H9 (cell line): ENCODE measurements at regions not wholly inside any gene's neighbourhood (a gene's known extent, or its start where the extent isn't known, plus 50 kb on each side); places are given as distances from the start of the nearest gene placed in this dataset.

Source experiments
- DNase-seq: peaks from one replicate; pipeline ENCODE4 v3.0.0-alpha.2; 2017
- H2AFZ ChIP-seq: one replicate; pipeline ENCODE4 v1.6.1; 2013; ENCODE audit warnings: mild to moderate bottlenecking, low read length, control low read depth, moderate library complexity
- H2AK5ac ChIP-seq: 2 replicates; pipeline ENCODE4 v1.6.1; 2013; ENCODE audit warnings: low read length, control low read depth, mixed read lengths; ENCODE audit not compliant: insufficient read length
- H2BK120ac ChIP-seq: one replicate; pipeline ENCODE4 v1.6.1; 2013; ENCODE audit warnings: low read depth, mild to moderate bottlenecking, low read length, control low read depth, inconsistent platforms; ENCODE audit not compliant: poor library complexity, severe bottlenecking
- H2BK12ac ChIP-seq: 2 replicates; pipeline ENCODE4 v1.6.1; 2013; ENCODE audit warnings: low read length, control low read depth, mixed read lengths, low read depth; ENCODE audit not compliant: insufficient read length
- H2BK15ac ChIP-seq: 2 replicates; pipeline ENCODE4 v1.6.1; 2013; ENCODE audit warnings: low read depth, low read length, control low read depth
- H2BK20ac ChIP-seq: one replicate; pipeline ENCODE4 v1.6.1; 2013; ENCODE audit warnings: low read depth, mild to moderate bottlenecking, low read length, control low read depth, inconsistent platforms; ENCODE audit not compliant: poor library complexity, severe bottlenecking
- H2BK5ac ChIP-seq: 2 replicates; pipeline ENCODE4 v1.6.1; 2013; ENCODE audit warnings: low read length, control low read depth, mixed read lengths; ENCODE audit not compliant: insufficient read length
- H3K14ac ChIP-seq: 2 replicates; pipeline ENCODE4 v1.6.1; 2013; ENCODE audit warnings: low read length, control low read depth; ENCODE audit not compliant: insufficient read depth
- H3K18ac ChIP-seq: 2 replicates; pipeline ENCODE4 v1.6.1; 2013; ENCODE audit warnings: low read depth, mild to moderate bottlenecking, mixed read lengths, low read length, control low read depth; ENCODE audit not compliant: insufficient read length
- H3K23ac ChIP-seq: 2 replicates; pipeline ENCODE4 v1.6.1; 2013; ENCODE audit warnings: low read length, control low read depth, mixed read lengths, low read depth; ENCODE audit not compliant: insufficient read length
- H3K23me2 ChIP-seq: 2 replicates; pipeline ENCODE4 v1.6.1; 2013; ENCODE audit warnings: low read depth, mild to moderate bottlenecking, mixed read lengths, low read length, control low read depth; ENCODE audit not compliant: insufficient read length, poor library complexity, severe bottlenecking
- H3K27ac ChIP-seq: 2 replicates; pipeline ENCODE4 v1.5.1; 2013; ENCODE audit warnings: low read length, control low read depth, mixed read lengths, low read depth; ENCODE audit not compliant: insufficient read length
- H3K27me3 ChIP-seq: 2 replicates; pipeline ENCODE4 v1.6.1; 2013; ENCODE audit warnings: low read length, control low read depth, inconsistent platforms; ENCODE audit not compliant: insufficient read depth
- H3K4ac ChIP-seq: 2 replicates; pipeline ENCODE4 v1.6.1; 2013; ENCODE audit warnings: low read depth, mild to moderate bottlenecking, control low read depth, inconsistent platforms, low read length, moderate library complexity
- H3K4me1 ChIP-seq: 2 replicates; pipeline ENCODE4 v1.6.1; 2013; ENCODE audit warnings: low read length, control low read depth, inconsistent platforms; ENCODE audit not compliant: insufficient read depth
- H3K4me2 ChIP-seq: 2 replicates; pipeline ENCODE4 v1.6.1; 2013; ENCODE audit warnings: low read length, control low read depth, mixed read lengths; ENCODE audit not compliant: insufficient read length, insufficient read depth
- H3K56ac ChIP-seq: 2 replicates; pipeline ENCODE4 v1.6.1; 2013; ENCODE audit warnings: low read depth, mild to moderate bottlenecking, mixed read lengths, low read length, control low read depth; ENCODE audit not compliant: insufficient read length
- H3K79me1 ChIP-seq: 2 replicates; pipeline ENCODE4 v1.6.1; 2013; ENCODE audit warnings: low read depth, mild to moderate bottlenecking, moderate library complexity, low read length, control low read depth, inconsistent platforms; ENCODE audit not compliant: insufficient read depth, poor library complexity, severe bottlenecking
- H3K79me2 ChIP-seq: 2 replicates; pipeline ENCODE4 v1.6.1; 2013; ENCODE audit warnings: low read length, control low read depth, inconsistent platforms; ENCODE audit not compliant: insufficient read depth
- H3K9ac ChIP-seq: 2 replicates; pipeline ENCODE4 v1.6.1; 2013; ENCODE audit warnings: low read length, control low read depth, mixed read lengths; ENCODE audit not compliant: insufficient read length; ENCODE audit errors: extremely low read depth
- H3K9me3 ChIP-seq: one replicate; pipeline ENCODE4 v1.6.1; 2013; ENCODE audit warnings: low read depth, low read length, inconsistent platforms; ENCODE audit not compliant: control insufficient read depth
- H3T11ph ChIP-seq: one replicate; pipeline ENCODE4 v1.6.1; 2013; ENCODE audit warnings: mild to moderate bottlenecking, low read length, control low read depth, inconsistent platforms
- H4K20me1 ChIP-seq: one replicate; pipeline ENCODE4 v1.6.1; 2013; ENCODE audit not compliant: control insufficient read depth, insufficient read length, insufficient read depth
- H4K5ac ChIP-seq: 2 replicates; pipeline ENCODE4 v1.6.1; 2013; ENCODE audit warnings: low read depth, mild to moderate bottlenecking, mixed read lengths, low read length, control low read depth; ENCODE audit not compliant: insufficient read length
- H4K8ac ChIP-seq: replicated peaks from 2 replicates; pipeline ENCODE4 v1.6.1; 2013; ENCODE audit warnings: low read length, control low read depth, mixed read lengths, low read depth; ENCODE audit not compliant: insufficient read length
- H4K91ac ChIP-seq: 2 replicates; pipeline ENCODE4 v1.6.1; 2013; ENCODE audit warnings: low read depth, mild to moderate bottlenecking, moderate library complexity, mixed read lengths, low read length, control low read depth; ENCODE audit not compliant: insufficient read length
- H3K27ac Mint-ChIP-seq, 3 experiments: 2 replicates in 2 of 3; 3 replicates in 1 of 3; pipeline ENCODE4 v1.8.0; 2020 to 2021; ENCODE audit warnings: mixed read lengths in 3 of 3, mild to moderate bottlenecking in 1 of 3, moderate library complexity in 1 of 3
- H3K27me3 Mint-ChIP-seq: 2 replicates; pipeline ENCODE4 v1.8.0; 2021; ENCODE audit warnings: low read depth, mild to moderate bottlenecking, moderate library complexity, mixed read lengths
- H3K36me3 Mint-ChIP-seq, 3 experiments: 2 replicates in 2 of 3; 3 replicates in 1 of 3; pipeline ENCODE4 v1.8.0; 2020 to 2021; ENCODE audit warnings: low read depth in 3 of 3, mixed read lengths in 3 of 3; ENCODE audit not compliant: insufficient read depth in 1 of 3
- H3K4me1 Mint-ChIP-seq, 2 experiments: 2 replicates each; pipeline ENCODE4 v1.8.0; 2020; ENCODE audit warnings: mixed read lengths in 2 of 2
- H3K4me3 Mint-ChIP-seq, 2 experiments: 2 replicates in 1 of 2; 3 replicates in 1 of 2; pipeline ENCODE4 v1.8.0; 2020 to 2021; ENCODE audit warnings: mild to moderate bottlenecking in 2 of 2, mixed read lengths in 2 of 2, moderate library complexity in 1 of 2
- H3K9me3 Mint-ChIP-seq, 2 experiments: 2 replicates in 1 of 2; 3 replicates in 1 of 2; pipeline ENCODE4 v1.8.0; 2020; ENCODE audit warnings: mild to moderate bottlenecking in 2 of 2, mixed read lengths in 2 of 2, moderate library complexity in 1 of 2
- WGBS: extraction: QIAGEN DNeasy Blood & Tissue Kit; methylation state at CpG from one replicate; pipeline ENCODE4 v1.1.7; 2013; ENCODE audit warnings: missing lambda C conversion rate, low lambda C conversion rate, mixed read lengths; ENCODE audit not compliant: insufficient read length; ENCODE audit errors: extremely low coverage; 5-methylcytosine and 5-hydroxymethylcytosine counted together
- TF ChIP-seq, protein P1 (sequence below): fragments of 200-600 bp; sonication (generic); conservative IDR thresholded peaks from 3 replicates; pipeline ENCODE4 v1.8.0; 2021; ENCODE audit warnings: antibody characterized with exemption, mild to moderate bottlenecking

- no peak overlapping the region for H3K27ac ChIP-seq
- no peak overlapping the region for H3K9ac ChIP-seq
- H3K14ac ChIP-seq: 0 out of 2 replicates have a peak overlapping the region, but pooled peaks have one; percentile 66
- H2BK12ac ChIP-seq: no peak overlapping the region
- TF ChIP-seq, protein P1, sequence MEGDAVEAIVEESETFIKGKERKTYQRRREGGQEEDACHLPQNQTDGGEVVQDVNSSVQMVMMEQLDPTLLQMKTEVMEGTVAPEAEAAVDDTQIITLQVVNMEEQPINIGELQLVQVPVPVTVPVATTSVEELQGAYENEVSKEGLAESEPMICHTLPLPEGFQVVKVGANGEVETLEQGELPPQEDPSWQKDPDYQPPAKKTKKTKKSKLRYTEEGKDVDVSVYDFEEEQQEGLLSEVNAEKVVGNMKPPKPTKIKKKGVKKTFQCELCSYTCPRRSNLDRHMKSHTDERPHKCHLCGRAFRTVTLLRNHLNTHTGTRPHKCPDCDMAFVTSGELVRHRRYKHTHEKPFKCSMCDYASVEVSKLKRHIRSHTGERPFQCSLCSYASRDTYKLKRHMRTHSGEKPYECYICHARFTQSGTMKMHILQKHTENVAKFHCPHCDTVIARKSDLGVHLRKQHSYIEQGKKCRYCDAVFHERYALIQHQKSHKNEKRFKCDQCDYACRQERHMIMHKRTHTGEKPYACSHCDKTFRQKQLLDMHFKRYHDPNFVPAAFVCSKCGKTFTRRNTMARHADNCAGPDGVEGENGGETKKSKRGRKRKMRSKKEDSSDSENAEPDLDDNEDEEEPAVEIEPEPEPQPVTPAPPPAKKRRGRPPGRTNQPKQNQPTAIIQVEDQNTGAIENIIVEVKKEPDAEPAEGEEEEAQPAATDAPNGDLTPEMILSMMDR: no peak
- no peak overlapping the region for H3K56ac ChIP-seq
- H2BK5ac ChIP-seq: no peak overlapping the region
- no peaks in the 10 kb centered on the region for H3K23me2 ChIP-seq
- Mint-ChIP-seq H3K36me3 (no peaks in the 10 kb centered on the region), H3K9me3 (no peaks in the 10 kb centered on the region), H3K4me1 (no peaks in the 10 kb centered on the region), H3K4me3 (no peak overlapping the region), H3K27me3 (no peaks in the 10 kb centered on the region), H3K27ac (no peak overlapping the region)
- no peaks in the 10 kb centered on the region for H3K79me1 ChIP-seq
- H3K79me2 ChIP-seq: no peaks in the 10 kb centered on the region
- no peaks in the 10 kb centered on the region for H3K4me1 ChIP-seq
- H2BK15ac ChIP-seq: no peak overlapping the region
- H2BK20ac ChIP-seq: no peak overlapping the region
- H2AK5ac ChIP-seq: no peak overlapping the region
- no peaks in the 10 kb centered on the region for H3K9me3 ChIP-seq
- H3K23ac ChIP-seq: no peak overlapping the region
- H3T11ph ChIP-seq: no peak overlapping the region
- no peaks in the 10 kb centered on the region for H4K20me1 ChIP-seq
- H3K4ac ChIP-seq: no peak overlapping the region
- H3K27me3 ChIP-seq: no peaks in the 10 kb centered on the region
- no peak overlapping the region for H4K91ac ChIP-seq
- no peak overlapping the region for H3K4me2 ChIP-seq
- peak overlapping the region; percentile 24 for H3K18ac ChIP-seq
- no peak overlapping the region for H2BK120ac ChIP-seq
- H4K5ac ChIP-seq: no peak overlapping the region
- no CpG with 5 or more reads among the region's 20 CpGs for WGBS
- peak overlapping the region; percentile 15 for H4K8ac ChIP-seq
- no peak for DNase-seq
- H2AFZ ChIP-seq: no peak overlapping the region
These were observed 119.1 kb upstream of the ITGA1 start for GRCh38 chr5:52668544-52669185.
